Muscle of back (tissue), 3 donors: ENCODE measurements at regions not wholly inside any gene's neighbourhood (a gene's known extent, or its start where the extent isn't known, plus 50 kb on each side); places are given as distances from the start of the nearest gene placed in this dataset.
"Not testable (repeated sequence)": the region's sequence is repeated elsewhere in the genome, so short reads cannot be mapped to it uniquely, and the experiment has no call there.

ENCODE experiments used
- DNase-seq, 3 donors: peaks; one replicate each; pipeline versions ENCODE4 v3.0.0 to v3.0.0-alpha.2; 2013

DNA sequence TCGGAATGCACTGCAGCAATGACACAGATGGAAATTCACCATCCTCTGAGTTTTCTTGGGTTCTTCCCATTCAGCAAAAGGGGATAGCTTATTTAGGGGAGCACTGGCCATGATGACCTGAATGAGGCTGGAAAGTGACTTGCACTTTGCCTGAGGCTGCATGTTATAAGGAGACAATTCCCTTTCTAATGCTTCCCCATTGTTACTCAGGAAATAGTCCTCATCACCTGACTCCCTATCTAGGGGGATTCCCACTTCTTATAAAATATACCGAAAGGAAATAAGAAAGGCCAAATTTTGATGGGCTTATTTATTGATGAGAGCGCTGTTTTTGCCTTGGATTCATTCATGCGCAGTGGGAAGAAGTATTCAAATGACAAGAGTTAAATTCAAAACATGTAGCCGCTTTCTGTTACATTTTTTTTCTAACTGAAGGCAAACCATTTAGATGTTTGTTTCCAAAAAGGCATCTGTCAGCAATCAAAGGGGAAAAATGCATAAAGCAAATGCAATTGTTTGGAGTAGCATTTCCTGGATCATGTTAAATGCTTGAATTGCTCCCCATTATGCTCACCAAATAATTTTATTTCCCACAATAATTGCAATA is 220.3 kb upstream of the NFIA start:
- peak in 1 of 3 donors; percentile 55 for DNase-seq

GRCh38 chr1:60859111-60859510 is 223.2 kb upstream of the NFIA start:
- DNase-seq: no peak

DNA sequence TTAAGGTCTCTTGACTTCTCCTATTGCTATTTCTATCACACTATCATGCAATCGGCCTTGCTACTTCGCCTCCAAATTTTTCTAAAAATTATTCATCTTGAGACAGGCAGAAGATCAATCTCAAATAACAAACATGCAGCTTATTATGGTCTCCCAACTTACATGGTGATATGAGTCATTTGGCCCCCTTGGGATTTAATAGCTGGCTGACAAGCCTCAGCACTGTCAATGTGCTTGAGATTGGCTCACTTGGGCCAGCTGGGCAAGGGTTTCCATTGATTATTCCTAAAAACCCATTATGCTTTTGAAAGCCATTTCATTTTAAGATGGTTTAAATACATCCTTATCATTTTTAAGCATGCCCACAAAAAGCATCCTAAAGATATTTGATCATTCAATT is 224.5 kb upstream of the NFIA start:
- DNase-seq: no peak

- DNase-seq: no peak
Measured at GRCh38 chr1:60850084-60850483, 232.3 kb upstream of the NFIA start.

GRCh38 chr1:60849401-60849800 is 233.0 kb upstream of the NFIA start:
- DNase-seq: no peak

GRCh38 chr1:60848583-60849188 is 233.7 kb upstream of the NFIA start:
- peak in 1 of 3 donors; percentile 26 for DNase-seq

- no peak for DNase-seq
Measured at GRCh38 chr1:60847855-60848582, 234.3 kb upstream of the NFIA start.

DNA sequence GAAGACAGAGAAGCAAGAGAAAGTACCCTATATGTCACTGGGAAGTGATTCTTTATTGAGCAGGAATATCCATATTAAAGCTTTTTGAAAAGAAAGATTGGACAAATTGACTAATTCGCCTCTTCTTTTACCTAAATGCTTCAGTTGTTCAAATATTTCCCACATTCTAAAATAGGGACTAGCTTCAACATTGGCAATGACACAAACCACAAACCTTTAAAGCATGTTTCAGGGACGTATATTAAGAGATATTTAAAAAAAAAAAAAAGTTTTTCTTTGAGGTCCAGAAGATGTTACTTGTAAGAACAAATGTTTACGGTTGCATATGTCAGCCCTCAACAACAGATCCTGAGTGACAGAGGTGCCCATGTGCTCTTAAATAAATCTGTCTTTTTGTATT is 235.0 kb upstream of the NFIA start:
- no peak for DNase-seq

DNA sequence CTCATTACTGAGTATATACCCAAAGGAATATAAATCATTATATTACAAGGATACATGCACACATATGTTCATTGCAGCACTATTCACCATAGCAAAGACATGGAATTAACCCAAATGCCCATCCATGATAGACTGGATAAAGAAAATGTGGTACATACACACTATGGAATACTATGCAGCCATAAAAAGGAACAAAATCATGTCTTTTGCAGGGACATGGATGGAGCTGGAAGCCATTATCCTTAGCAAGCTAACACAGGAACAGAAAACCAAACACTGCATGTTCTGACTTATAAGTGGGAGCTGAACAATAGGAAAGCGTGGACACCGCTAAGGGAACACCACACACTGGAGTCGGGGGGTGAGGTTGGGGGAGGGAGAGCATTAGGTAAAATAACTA is 236.7 kb upstream of the NFIA start:
- DNase-seq: not testable (repeated sequence)

DNA sequence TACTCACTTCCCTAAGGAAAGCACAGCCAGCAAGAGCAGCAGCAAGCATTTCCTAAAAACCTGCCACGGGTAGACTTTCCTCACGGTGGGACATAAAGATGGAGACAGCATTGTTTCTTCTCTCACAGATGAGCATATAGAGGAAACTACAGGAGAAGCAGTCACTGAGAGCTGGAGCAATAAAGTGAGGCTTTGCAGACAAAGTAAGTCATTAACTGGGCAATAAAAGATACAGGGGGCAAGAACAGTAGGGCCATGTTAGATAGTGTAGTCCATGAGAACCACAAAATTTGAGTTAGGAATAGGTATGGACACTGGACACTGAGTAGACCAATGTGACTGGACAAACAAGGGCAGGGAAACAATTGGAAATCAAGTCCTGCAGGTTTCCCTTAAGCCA is 240.1 kb upstream of the NFIA start:
- no peak for DNase-seq

DNA sequence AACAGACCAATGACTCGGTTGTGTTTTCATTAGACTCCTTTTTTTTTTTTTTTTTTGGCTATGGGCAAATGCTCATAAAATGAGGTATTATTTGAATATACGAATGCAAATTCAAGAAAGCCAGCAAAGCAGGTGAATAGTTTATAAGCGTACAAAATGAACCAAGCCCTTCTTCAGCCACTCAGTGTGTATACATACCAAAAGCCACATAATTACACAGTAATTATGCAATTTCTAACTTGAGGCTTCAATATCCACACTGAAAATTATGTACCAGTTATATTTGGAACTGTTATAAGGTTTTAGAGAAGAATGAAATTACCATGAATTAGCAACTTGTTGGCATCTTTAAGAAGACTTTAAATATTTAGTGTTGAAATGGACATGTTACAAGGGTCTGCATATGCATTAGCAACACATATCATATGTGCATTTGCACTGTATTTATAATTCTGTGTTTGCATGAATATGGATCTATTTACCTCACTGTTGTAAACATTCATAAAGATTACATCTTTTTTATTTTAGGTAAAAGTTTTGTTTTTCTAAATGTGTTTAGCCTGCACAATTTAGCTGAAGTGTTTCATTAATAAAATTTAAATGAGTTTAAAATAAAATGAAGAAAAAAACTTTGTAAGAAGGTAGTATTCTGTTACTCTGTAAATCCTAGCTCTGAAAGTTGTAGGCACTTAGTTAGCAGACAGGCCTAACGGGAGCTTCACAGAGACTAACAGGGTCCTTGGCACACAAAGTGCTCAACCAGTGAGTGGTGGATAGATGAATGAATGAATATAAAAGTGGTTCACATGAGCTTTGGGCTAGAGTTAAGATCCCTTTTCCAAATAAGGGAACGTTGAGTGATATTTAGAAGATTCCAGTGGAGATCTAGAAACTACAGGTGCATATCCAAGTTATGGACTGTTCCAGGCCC is 241.0 kb upstream of the NFIA start:
- no peak for DNase-seq

GRCh38 chr1:60840476-60840875 is 241.9 kb upstream of the NFIA start:
- DNase-seq: not testable (repeated sequence)

GRCh38 chr1:60835649-60836048 is 246.7 kb upstream of the NFIA start:
- DNase-seq: no peak

DNA sequence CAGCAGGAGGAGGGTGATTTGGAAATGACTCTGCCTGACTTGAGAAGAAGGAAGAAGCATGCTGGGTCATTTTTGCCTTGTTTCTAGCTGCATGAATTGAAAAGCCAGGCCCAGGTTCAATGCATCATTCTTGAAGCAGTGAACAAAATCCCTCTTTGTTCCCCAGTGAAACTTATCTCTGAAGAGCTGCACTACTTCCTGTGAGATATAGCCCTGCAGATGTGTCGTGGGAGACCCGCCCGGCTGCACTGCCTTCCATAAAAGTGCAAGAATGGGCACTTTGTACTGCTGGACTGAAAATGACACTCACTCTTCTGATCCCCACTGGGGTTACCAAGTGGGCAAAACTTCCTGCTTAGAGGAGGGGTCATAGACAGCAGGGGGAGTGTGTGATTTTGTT is 249.2 kb upstream of the NFIA start:
- DNase-seq: peak in 1 of 3 donors; percentile 14

- no peak for DNase-seq
Measured at GRCh38 chr1:60832367-60832766, 250.0 kb upstream of the NFIA start.

DNA sequence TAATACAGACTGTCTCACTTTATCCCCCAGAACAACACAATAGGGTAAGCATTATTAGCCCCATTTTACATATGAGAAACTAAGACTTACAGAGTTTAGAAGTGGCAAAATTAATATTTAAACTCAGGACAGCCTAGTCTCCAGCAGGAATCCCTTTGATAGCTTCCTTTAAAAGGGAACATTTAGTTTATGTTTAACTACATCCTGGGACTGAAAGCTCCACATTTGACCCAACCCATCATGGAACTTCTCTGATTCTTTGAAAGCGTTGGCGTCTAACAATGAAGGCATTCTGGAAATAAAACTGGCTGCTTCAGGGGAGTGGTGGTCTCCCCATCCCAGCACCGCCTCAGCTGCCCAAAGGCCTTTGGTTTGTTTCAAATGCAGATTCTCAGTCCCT is 250.6 kb upstream of the NFIA start:
- DNase-seq: no peak

GRCh38 chr1:60828944-60829343 is 253.4 kb upstream of the NFIA start:
- DNase-seq: no peak

- DNase-seq: no peak
Measured at GRCh38 chr1:60826320-60827094, 255.9 kb upstream of the NFIA start.

DNA sequence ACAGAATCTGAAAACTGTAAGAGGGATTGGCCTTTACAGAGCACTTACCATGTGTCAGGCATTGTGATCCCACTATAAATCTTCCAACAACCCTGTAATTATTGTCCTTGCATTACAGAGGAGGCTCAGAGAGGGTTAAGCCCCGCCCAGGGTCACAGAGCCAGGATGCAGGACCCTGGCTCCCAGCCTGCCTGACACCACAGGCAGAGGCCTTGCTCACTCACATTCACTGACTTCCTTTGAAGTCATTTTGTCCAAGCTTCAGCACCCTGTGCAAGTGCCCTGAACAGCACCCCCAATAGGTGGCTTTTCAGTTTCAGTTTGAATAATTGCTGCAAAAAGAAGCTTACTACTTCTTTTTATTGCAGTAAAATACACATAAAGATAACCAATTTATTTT is 256.8 kb upstream of the NFIA start:
- DNase-seq: no peak

GRCh38 chr1:60823151-60823550 is 259.2 kb upstream of the NFIA start:
- no peak for DNase-seq

GRCh38 chr1:60822252-60822651 is 260.1 kb upstream of the NFIA start:
- no peak for DNase-seq

DNA sequence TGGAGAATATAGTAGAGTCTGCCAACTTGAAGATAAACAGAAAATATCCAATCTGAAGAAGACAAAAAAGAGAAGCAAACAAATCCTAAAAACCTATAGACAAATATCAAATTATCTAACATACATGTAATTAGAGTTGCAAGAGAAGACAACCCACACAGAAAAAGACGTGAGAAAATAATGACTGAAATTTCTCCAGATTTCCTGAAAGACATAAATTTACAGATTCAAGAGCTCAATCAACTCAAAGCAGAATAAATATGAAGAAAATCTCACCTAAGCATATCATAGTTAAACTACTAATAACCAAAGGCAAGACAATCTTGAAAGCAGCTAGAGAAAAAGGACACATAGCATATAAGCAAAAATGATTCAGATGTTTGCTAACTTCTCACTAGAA is 261.2 kb upstream of the NFIA start:
- DNase-seq: no peak
